ENCODE measurements at regions not wholly inside any gene's neighbourhood (a gene's known extent, or its start where the extent isn't known, plus 50 kb on each side); places are given as distances from the start of the nearest gene placed in this dataset.

GRCh38 chr6:105994118-105994590, 92.0 kb upstream of the PRDM1 start:
- DNase-seq (ENCODE audit: low read depth): peak; percentile 85
- TF ChIP-seq MYC (IDR thresholded peaks at IDR 0.05; ENCODE audit: low read depth, low read length) (peak; percentile 89), POLR2A (IDR thresholded peaks at IDR 0.05; ENCODE audit: extremely low read depth, insufficient read length) (peak; percentile 59), MAX (IDR thresholded peaks at IDR 0.05; ENCODE audit: low read depth, low read length) (peak; percentile 73), CTCF (IDR thresholded peaks at IDR 0.05; ENCODE audit: low read depth, low read length) (no peak)
- H3K4me3 ChIP-seq (ENCODE audit: low read depth, low read length): peak overlapping the region; percentile 85

- no peak for DNase-seq (ENCODE audit: low read depth)
- peak overlapping the region; percentile 85 for H3K4me3 ChIP-seq (ENCODE audit: low read depth, low read length)
- no peak for TF ChIP-seq CTCF (IDR thresholded peaks at IDR 0.05; ENCODE audit: low read depth, low read length)
- no peak for TF ChIP-seq MAX (IDR thresholded peaks at IDR 0.05; ENCODE audit: low read depth, low read length)
- TF ChIP-seq MYC (IDR thresholded peaks at IDR 0.05; ENCODE audit: low read depth, low read length): no peak
- no peak for TF ChIP-seq POLR2A (IDR thresholded peaks at IDR 0.05; ENCODE audit: extremely low read depth, insufficient read length)
Measured at GRCh38 chr6:105993341-105994117, 92.6 kb upstream of the PRDM1 start.

GRCh38 chr6:105992315-105992961, 93.7 kb upstream of the PRDM1 start:
- peak; percentile 90 for DNase-seq (ENCODE audit: low read depth)
- TF ChIP-seq MAX (IDR thresholded peaks at IDR 0.05; ENCODE audit: low read depth, low read length) (peak; percentile 92), MYC (IDR thresholded peaks at IDR 0.05; ENCODE audit: low read depth, low read length) (no peak), CTCF (IDR thresholded peaks at IDR 0.05; ENCODE audit: low read depth, low read length) (no peak), POLR2A (IDR thresholded peaks at IDR 0.05; ENCODE audit: extremely low read depth, insufficient read length) (peak; percentile 70)
- peak overlapping the region; percentile 79 for H3K4me3 ChIP-seq (ENCODE audit: low read depth, low read length)

- peak overlapping the region; percentile 79 for H3K4me3 ChIP-seq (ENCODE audit: low read depth, low read length)
- no peak for DNase-seq (ENCODE audit: low read depth)
- TF ChIP-seq MYC (IDR thresholded peaks at IDR 0.05; ENCODE audit: low read depth, low read length) (no peak), POLR2A (IDR thresholded peaks at IDR 0.05; ENCODE audit: extremely low read depth, insufficient read length) (no peak), MAX (IDR thresholded peaks at IDR 0.05; ENCODE audit: low read depth, low read length) (no peak), CTCF (IDR thresholded peaks at IDR 0.05; ENCODE audit: low read depth, low read length) (no peak)
Measured at GRCh38 chr6:105991561-105992314, 94.4 kb upstream of the PRDM1 start.

- no peak overlapping the region for H3K4me3 ChIP-seq (ENCODE audit: low read depth, low read length)
- TF ChIP-seq MYC (IDR thresholded peaks at IDR 0.05; ENCODE audit: low read depth, low read length) (no peak), MAX (IDR thresholded peaks at IDR 0.05; ENCODE audit: low read depth, low read length) (no peak), POLR2A (IDR thresholded peaks at IDR 0.05; ENCODE audit: extremely low read depth, insufficient read length) (no peak), CTCF (IDR thresholded peaks at IDR 0.05; ENCODE audit: low read depth, low read length) (no peak)
- no peak for DNase-seq (ENCODE audit: low read depth)
Measured at GRCh38 chr6:105990151-105990550, 96.0 kb upstream of the PRDM1 start.
